Endothelial cell of umbilical vein (primary cell): ENCODE measurements at regions not wholly inside any gene's neighbourhood (a gene's known extent, or its start where the extent isn't known, plus 50 kb on each side); places are given as distances from the start of the nearest gene placed in this dataset.

Experiments used
- BruUV-seq: library from RNA; stranded (reverse); fragments of 400-500 nt; replicated peaks from 2 replicates; lab custom pipeline; 2021; lab: Mats Ljungman, UMichigan
- CTCF ChIA-PET: fragments of 300-600, 350-600 bp; sonication (Branson Sonifier 250); formaldehyde crosslinking; loops from one replicate; lab custom pipeline; 2021; ENCODE audit warnings: antibody characterized with exemption, inconsistent platforms; lab: Charles Lee
- POLR2A ChIA-PET: fragments of 300-600, 350-600 bp; sonication (Branson Sonifier 250); formaldehyde crosslinking; loops from one replicate; lab custom pipeline; 2021; ENCODE audit warnings: antibody characterized with exemption, inconsistent platforms; lab: Charles Lee
- DNase-seq: peaks from one replicate; pipeline ENCODE4 v3.0.0-alpha.2; 2011; ENCODE audit warnings: low read depth, low spot score
- FAIRE-seq: peaks from 2 replicates; lab custom pipeline; 2011; peaks lifted over from hg19 to GRCh38; lab: Jason Lieb, UNC
- H2AFZ ChIP-seq: 2 replicates; pipeline ENCODE4 v1.6.0; 2012; ENCODE audit warnings: low read depth, low read length, control low read depth, inconsistent platforms
- H3K27ac ChIP-seq: 2 replicates; pipeline ENCODE4 v1.5.1; 2011; ENCODE audit warnings: low read depth, mild to moderate bottlenecking, control low read depth, low read length, moderate library complexity; ENCODE audit not compliant: insufficient read depth
- H3K27me3 ChIP-seq, 2 experiments: 2 replicates each; pipeline versions ENCODE4 v1.6.0 to v1.6.1; 2011; ENCODE audit warnings: low read length in 2 of 2, mixed read lengths in 1 of 2; ENCODE audit not compliant: control insufficient read depth in 2 of 2, insufficient read depth in 2 of 2
- H3K36me3 ChIP-seq, 2 experiments: 2 replicates in 1 of 2; 3 replicates in 1 of 2; pipeline ENCODE4 v1.5.1; 2011; ENCODE audit warnings: low read length in 2 of 2, mild to moderate bottlenecking in 1 of 2, moderate library complexity in 1 of 2; ENCODE audit not compliant: control insufficient read depth in 2 of 2, insufficient read depth in 2 of 2; ENCODE audit errors: extremely low read depth in 1 of 2
- H3K4me1 ChIP-seq: 3 replicates; pipeline ENCODE4 v1.5.1; 2011; ENCODE audit warnings: mild to moderate bottlenecking, low read length; ENCODE audit not compliant: control insufficient read depth, insufficient read depth; ENCODE audit errors: extremely low read depth
- H3K4me2 ChIP-seq: 2 replicates; pipeline ENCODE4 v1.6.1; 2011; ENCODE audit warnings: low read length, control low read depth, mixed read lengths; ENCODE audit not compliant: insufficient read depth
- H3K4me3 ChIP-seq, 3 experiments: fragments of 200-600 bp in 1 of 3; sonication (generic), shearing (Covaris generic) in 1 of 3; replicated peaks in 1 of 3; 2 replicates each; pipeline ENCODE4 v1.5.1; 2011 to 2016; ENCODE audit warnings: control low read depth in 3 of 3, low read length in 3 of 3, mild to moderate bottlenecking in 2 of 3, inconsistent platforms in 1 of 3, low read depth in 1 of 3, moderate library complexity in 1 of 3; ENCODE audit not compliant: insufficient read depth in 1 of 3
- H3K79me2 ChIP-seq: 2 replicates; pipeline ENCODE4 v1.6.0; 2012; ENCODE audit warnings: low read length, inconsistent platforms; ENCODE audit not compliant: control insufficient read depth, insufficient read depth
- H3K9ac ChIP-seq: replicated peaks from 2 replicates; pipeline ENCODE3; 2011; ENCODE audit warnings: low read length, control low read depth; ENCODE audit not compliant: insufficient read depth; ENCODE audit errors: extremely low read depth
- H3K9me1 ChIP-seq: replicated peaks from 3 replicates; pipeline ENCODE4 v1.6.0; 2011; ENCODE audit warnings: mild to moderate bottlenecking, low read length; ENCODE audit not compliant: control insufficient read depth, insufficient read depth; ENCODE audit errors: extremely low read depth
- H3K9me3 ChIP-seq: replicated peaks from 2 replicates; pipeline ENCODE4 v1.5.1; 2012; ENCODE audit warnings: low read length, inconsistent platforms; ENCODE audit not compliant: control insufficient read depth, insufficient read depth
- H4K20me1 ChIP-seq: replicated peaks from 2 replicates; pipeline ENCODE3; 2011; ENCODE audit warnings: mild to moderate bottlenecking, low read length; ENCODE audit not compliant: control insufficient read depth, insufficient read depth; ENCODE audit errors: extremely low read depth
- CTCF ChIP-seq, 2 donors: IDR thresholded peaks; 1 replicate in 1 of 2; 2 replicates in 1 of 2; pipeline ENCODE4 v1.5.1; 2011; ENCODE audit warnings: low read length in 2 of 2, mild to moderate bottlenecking in 2 of 2, moderate library complexity in 2 of 2, control low read depth in 1 of 2, inconsistent platforms in 1 of 2, low read depth in 1 of 2; ENCODE audit not compliant: insufficient read depth in 1 of 2; ENCODE audit errors: extremely low read depth in 1 of 2
- EZH2 ChIP-seq: IDR thresholded peaks from 2 replicates; pipeline ENCODE4 v1.6.1; 2012; ENCODE audit warnings: borderline replicate concordance, low read depth, mild to moderate bottlenecking, moderate library complexity, low read length, inconsistent platforms; ENCODE audit not compliant: severe bottlenecking
- FOS ChIP-seq: IDR thresholded peaks from 2 replicates; pipeline ENCODE4 v1.6.1; 2011; ENCODE audit warnings: mild to moderate bottlenecking, low read length, moderate library complexity, borderline replicate concordance; ENCODE audit not compliant: insufficient read depth
- GATA2 ChIP-seq: IDR thresholded peaks from 2 replicates; pipeline ENCODE4 v1.7.0; 2011; ENCODE audit warnings: low read depth, mild to moderate bottlenecking, moderate library complexity, mixed read lengths, low read length; ENCODE audit not compliant: insufficient read length, insufficient read depth
- JUN ChIP-seq: IDR thresholded peaks from 2 replicates; pipeline ENCODE4 v1.6.1; 2011; ENCODE audit warnings: borderline replicate concordance, low read depth; ENCODE audit not compliant: insufficient read length, insufficient read depth
- MAX ChIP-seq: IDR thresholded peaks from 2 replicates; pipeline ENCODE4 v1.6.1; 2011; ENCODE audit not compliant: insufficient read depth, insufficient read length
- POLR2A ChIP-seq: IDR thresholded peaks from 2 replicates; pipeline ENCODE4 v1.6.1; 2012; ENCODE audit warnings: low read depth, mild to moderate bottlenecking, control low read depth, low read length
- POLR2AphosphoS5 ChIP-seq: IDR thresholded peaks from 2 replicates; pipeline ENCODE4 v1.6.1; 2012; ENCODE audit warnings: low read depth, mild to moderate bottlenecking, control low read depth, low read length, moderate library complexity; ENCODE audit not compliant: insufficient read depth
- dilution Hi-C: fragments of 300-500 bp; cut with MboI; formaldehyde crosslinking; loops from one replicate; pipeline ENCODE4 v1.15.0; 2019; ENCODE audit warnings: low sequenced_read_pairs; ENCODE audit not compliant: extremely low pct_ligation_motif_present
- intact Hi-C: fragments of 100-400 bp; cut with micrococcal nuclease; formaldehyde crosslinking; loops from one replicate; pipeline ENCODE4 v1.10.0; 2022

- intact Hi-C loops: no loop called here
- Histone ChIP-seq H3K27me3 (no peaks in the 10 kb centered on the region), H3K4me3 (no peak overlapping the region), H3K9ac (no peak overlapping the region), H3K4me1 (no peaks in the 10 kb centered on the region), H3K27ac (no peak overlapping the region), H4K20me1 (no peaks in the 10 kb centered on the region), H3K36me3 (no peaks in the 10 kb centered on the region), H3K79me2 (no peaks in the 10 kb centered on the region), H3K9me3 (no peaks in the 10 kb centered on the region), H3K4me2 (no peak overlapping the region), H2AFZ (no peak overlapping the region), H3K9me1 (no peaks in the 10 kb centered on the region)
- ChIA-PET POLR2A (no interaction called here), CTCF (no interaction called here)
- DNase-seq (no peak), FAIRE-seq (no peak)
- dilution Hi-C loops: no loop called here
- TF ChIP-seq POLR2A (no peak), FOS (no peak), POLR2AphosphoS5 (no peak), GATA2 (no peak), EZH2 (no peak), JUN (no peak), MAX (no peak), CTCF (IDR thresholded peaks at IDR 0.05; ENCODE audit: extremely low read depth in 1 of 2, insufficient read depth in 1 of 2, low read depth in 1 of 2, low read length in 2 of 2) (no peak)
- no TSS peak for BruUV-seq
Observed at GRCh38 chr12:111010061-111010460, 89.7 kb upstream of the MYL2 start.
